ENCODE measurements at regions not wholly inside any gene's neighbourhood (a gene's known extent, or its start where the extent isn't known, plus 50 kb on each side); places are given as distances from the start of the nearest gene placed in this dataset.
A peak's percentile ranks its signal among the peaks of the same experiment; 100 is the strongest.
"Not testable (repeated sequence)": the region's sequence is repeated elsewhere in the genome, so short reads cannot be mapped to it uniquely, and the experiment has no call there.

DNA sequence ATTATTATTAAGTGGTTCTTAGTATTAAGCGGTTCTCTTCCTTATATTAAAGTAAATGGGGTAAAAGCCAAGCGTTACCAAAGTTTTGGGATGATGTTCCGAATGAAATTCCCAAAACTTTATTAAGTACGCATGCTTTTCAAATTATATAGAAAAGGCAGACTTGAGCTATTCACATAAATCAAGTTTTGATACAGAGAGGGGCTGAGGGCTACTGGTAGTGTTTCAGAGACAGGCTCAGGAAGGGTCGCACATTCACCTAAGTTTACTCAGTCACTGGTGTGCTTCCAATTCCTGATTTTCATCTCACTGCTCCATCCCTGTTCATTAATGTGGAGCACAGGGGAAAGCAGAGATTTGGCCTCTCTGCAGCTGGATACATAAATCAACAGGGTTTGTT is 652.2 kb downstream of the QKI start:
- DNase-seq (ENCODE audit: low read depth in 4 of 4, low spot score in 3 of 4), result no peak

DNA sequence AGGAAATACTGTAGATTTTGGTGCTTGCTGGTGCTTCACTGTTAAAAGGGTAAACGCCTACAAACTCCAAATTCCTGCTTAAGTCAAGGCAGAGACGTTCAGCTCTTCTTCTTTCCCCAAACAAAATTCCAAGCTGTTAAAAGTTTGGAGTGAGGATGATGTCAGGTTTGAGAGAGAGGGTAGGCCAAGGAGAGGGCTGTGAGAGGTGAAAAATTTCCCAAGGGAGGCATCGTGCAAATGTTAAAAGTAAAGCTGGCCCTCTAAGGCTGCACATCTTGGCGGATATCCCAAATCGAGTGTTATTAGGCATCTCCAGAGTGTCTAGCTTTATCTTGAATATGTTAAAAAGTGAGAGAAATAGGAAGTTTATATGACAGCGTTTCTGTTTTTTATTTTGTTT is 651.8 kb downstream of the QKI start:
- DNase-seq (ENCODE audit: low read depth in 4 of 4, low spot score in 3 of 4), result no peak

DNA sequence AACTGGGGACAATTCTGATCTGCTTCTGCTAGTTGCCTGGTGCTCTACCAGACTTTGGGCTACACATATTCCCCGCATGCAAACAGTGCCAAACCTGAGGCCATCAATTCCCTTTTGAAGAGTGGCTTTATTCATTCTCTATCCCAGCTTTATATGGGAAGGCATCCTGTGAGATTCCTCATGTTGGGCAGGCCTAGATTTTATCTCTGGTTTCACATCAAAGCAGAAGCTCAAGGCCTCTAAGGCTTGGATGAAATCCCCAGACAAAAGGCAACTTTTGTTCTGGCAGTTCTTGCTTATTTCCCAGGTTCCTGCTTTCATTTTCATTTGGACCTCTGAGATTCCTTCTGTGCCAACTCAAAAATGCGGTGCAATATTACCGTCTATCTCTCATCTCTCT is 648.8 kb downstream of the QKI start:
- DNase-seq (ENCODE audit: low read depth in 4 of 4, low spot score in 3 of 4), result no peak

DNA sequence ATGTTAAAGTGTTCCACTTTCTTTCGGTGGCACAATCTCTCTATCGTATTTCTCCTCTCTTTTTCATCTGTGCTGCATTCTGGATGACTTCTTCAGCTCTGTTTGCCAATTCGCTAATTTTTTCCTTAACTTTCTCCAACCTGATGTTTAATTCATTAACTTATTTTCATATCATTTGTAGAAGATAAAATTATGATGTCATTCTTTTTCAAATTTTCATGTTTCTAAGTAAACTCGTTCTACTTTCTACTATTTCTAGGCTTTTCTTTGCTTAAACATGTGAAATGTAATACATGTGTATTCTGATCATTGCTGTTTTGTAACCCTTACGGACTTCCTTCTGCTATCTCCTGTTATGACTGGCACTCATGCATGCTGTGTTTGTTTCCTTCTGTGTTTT is 648.4 kb downstream of the QKI start:
- DNase-seq (ENCODE audit: low read depth in 4 of 4, low spot score in 3 of 4), result no peak

DNA sequence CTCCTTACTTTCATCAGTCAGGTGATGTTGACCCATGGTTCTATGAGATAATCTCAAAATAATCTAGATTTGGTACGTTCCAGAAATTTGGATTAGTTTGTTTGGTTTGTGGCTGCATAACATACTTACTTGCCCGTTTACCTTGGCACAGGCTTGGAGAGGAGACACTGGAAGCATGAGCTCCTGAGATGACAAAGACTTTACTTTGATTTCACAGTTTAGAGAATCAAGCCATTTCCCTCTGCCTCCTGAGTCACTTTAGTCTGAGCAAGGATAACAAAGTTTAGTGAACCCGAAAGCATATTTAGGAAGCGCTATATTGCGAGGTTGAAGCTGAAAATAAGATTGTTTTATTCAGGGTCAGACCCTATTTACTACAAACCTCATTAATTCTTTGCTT is 643.4 kb downstream of the QKI start:
- DNase-seq (ENCODE audit: low read depth in 4 of 4, low spot score in 3 of 4), result no peak

DNA sequence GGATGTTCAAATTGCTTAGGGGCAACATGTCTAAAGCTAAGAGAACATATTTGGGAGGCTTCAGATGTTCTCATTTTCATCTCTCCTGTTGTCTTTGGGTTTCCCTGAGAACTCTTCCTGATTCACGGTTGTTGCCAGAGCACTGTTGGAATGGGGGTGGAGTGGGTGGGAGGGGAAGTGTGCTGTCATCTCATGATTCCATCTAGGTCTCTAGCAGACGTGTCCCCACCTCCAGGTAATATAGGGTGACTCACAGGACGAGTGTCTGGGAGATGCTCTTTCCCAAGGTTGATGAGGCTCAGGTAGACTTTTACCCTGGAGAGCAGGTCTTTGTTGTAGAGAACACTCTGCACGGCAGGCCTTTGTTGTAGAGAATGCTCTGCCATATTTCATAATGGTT is 636.9 kb downstream of the QKI start:
- no peak for DNase-seq (ENCODE audit: low read depth in 4 of 4, low spot score in 3 of 4)

DNA sequence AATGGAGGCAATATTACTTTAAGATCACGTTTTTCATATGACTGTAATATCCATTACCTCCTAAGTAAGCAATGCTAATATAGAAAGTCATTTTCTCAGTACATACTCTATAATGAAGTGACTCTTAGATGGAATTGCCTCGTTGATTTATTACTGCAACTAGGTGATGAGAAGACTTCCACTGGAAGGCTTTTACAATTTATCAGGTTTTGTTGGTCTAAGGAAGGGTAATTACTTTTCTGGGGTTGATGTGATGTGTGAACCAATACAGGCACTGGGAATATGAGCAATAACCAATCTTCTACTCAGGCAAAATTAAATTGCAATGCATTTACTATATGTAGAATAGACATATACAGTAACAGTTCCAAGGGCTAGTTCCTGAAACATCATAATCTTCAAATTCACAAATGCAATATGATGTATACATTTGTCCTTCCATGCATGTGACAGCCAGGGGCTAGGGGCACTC is 635.0 kb downstream of the QKI start:
- no peak for DNase-seq (ENCODE audit: low read depth in 4 of 4, low spot score in 3 of 4)

DNA sequence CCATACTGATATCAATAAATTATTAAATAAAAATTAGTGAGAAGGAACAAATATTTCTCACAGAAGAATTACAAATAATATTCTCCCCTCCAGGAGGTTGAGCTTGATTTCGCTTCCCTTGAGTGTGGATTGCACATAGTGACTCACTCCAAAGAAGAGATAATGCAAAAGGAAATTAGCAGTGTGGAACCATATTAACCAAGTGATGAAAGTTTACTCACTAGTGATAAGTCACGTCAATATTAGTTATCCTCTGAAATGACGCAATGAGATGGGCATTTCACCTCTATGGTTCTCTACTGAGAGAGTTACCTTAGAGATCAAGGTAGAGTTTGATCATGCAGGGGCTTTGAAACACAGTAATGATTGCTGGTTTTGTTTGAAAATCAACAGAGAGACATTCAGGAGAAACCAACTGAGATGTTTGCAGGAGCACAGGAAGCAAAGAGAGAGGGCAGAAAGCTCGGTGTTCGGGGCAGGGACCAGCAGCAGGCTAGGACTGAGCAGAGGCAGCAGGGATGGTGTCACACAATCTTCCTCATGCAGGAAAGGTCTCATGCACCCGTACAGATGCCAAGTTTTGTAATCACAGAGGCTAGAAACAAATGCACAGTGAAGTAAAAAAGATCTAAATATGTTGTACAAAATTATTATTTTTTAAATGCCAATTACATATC is 634.5 kb downstream of the QKI start:
- DNase-seq (ENCODE audit: low read depth in 4 of 4, low spot score in 3 of 4), result no peak

DNA sequence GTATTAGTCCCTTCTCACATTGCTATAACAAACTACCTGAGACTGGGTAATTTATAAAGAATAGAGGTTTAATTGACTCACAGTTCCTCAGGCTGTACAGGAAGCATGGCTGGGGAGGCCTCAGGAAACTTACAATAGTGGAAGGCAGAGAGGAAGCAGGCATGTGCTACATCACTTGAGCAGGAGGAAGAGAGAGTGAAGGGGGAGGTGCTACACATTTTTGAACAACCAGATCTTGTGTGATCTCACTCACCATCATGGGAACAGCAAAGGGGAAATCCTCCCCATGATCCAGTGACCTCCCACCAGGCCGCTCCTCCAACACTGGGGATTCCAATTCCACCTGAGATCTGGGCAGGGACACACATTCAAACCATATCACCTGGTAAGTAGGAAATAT is 630.6 kb downstream of the QKI start:
- DNase-seq (ENCODE audit: low read depth in 4 of 4, low spot score in 3 of 4), result no peak

DNA sequence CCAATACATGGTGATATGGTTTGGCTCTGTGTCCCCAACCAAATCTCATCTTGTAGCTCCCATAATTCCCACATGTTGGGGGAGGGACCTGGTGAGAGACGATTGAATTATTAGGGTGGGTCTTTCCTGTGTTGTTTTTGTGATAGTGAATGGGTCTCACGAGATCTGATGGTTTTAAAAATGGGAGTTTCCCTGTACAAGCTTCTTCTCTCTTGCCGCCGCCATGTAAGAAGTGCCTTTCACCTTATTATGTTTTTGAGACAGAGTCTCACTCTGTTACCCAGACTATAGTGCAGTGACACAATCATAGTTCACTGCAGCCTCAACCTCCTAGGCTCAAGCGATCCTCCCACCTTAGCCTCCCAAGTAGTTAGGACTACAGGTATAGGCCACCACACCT is 629.1 kb downstream of the QKI start:
- DNase-seq (ENCODE audit: low read depth in 4 of 4, low spot score in 3 of 4), result not testable (repeated sequence)

DNA sequence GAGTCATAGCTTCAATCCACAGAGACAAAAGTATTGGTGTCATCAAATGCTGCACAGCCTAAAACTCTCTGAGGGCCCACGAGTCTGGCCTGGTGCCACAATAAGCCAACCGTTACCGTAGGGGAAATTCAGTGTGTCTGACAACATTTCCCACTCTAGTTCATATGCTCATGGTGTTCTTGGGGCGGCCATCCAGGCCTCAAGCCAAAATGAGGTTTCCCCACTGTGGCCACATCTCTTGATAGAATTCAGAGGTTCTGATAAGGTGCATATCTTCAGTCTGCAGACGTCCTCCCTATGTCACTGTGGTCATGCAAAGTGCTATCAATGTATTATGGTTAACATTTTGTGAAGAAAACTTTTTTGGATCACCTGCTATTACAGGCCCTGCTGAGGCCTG is 627.7 kb downstream of the QKI start:
- DNase-seq (ENCODE audit: low read depth in 4 of 4, low spot score in 3 of 4), result no peak

DNA sequence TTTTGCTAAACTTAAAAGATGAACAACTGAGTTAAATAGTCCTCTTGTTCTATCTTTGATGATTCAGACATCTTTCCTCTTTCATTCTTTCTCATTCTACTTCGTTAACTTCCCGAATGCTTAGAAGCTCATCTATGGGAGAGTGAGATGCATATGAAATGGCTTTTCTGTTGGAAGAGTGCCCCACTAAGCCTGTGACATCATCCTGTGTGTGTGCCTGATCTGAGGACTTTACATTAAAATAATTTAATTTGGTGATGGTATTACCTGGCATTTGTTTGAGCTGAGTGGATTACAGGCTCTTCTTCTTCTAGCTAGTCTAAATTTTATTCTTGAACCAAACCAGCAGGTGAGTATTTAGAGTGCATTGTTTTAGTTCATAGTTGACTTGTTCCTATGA is 626.5 kb downstream of the QKI start:
- DNase-seq (ENCODE audit: low read depth in 4 of 4, low spot score in 3 of 4), result no peak

DNA sequence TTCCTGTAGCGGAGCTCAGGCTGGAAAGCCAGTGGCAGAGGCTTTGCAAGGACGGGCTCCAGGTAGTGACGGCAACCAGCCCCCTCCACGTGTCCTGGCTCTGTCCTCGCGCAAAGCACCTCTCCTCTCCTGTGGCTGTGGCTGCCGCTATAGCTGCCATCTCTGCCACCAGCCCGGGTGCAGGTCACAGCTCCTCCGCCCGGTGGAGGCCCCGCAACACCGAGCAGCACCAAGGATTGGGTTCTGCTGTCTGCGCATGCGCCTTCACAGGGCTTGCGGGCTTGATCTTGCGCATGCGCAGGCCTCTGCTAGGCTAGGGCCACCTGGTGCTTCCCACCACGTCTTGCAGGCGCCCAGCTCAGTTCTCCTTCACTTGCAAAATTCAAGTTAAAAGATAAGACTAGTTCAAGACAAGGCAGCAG is 625.4 kb downstream of the QKI start:
- peak in 1 of 4 donors; percentile 22 for DNase-seq (ENCODE audit: low read depth in 4 of 4, low spot score in 3 of 4)

DNA sequence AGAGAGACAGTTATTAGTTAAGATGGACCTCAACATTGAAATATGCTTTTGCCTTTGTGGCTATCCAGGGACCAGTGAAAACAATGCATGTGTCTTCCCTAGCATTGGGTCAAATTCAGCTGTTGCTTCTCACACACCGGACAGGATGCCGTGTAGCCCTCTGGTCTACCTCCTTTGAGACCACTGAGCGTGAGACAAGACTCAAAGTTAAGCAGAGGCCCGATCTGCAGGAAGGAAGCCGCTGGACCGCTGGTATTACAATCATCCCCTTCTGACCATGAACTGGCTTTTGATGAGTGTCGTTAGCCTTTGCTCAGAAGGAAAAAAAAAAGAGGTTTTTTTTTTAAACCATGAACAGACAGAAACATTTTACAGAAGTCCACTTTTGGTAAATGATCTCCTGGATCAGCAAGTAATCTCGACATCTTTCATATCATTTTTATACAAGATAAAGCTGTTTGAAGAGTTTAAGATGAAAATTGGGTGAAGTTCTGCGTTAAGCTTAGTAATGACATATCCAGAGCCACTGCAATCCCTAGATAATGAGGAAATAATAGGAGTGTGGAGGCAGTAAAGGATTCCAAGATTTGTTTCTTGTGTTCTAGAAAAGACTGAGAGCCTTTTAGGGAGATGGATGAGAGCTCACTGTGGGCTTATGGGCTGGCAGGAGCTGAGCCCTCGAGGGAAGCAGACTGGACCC is 622.8 kb downstream of the QKI start:
- no peak for DNase-seq (ENCODE audit: low read depth in 4 of 4, low spot score in 3 of 4)

DNA sequence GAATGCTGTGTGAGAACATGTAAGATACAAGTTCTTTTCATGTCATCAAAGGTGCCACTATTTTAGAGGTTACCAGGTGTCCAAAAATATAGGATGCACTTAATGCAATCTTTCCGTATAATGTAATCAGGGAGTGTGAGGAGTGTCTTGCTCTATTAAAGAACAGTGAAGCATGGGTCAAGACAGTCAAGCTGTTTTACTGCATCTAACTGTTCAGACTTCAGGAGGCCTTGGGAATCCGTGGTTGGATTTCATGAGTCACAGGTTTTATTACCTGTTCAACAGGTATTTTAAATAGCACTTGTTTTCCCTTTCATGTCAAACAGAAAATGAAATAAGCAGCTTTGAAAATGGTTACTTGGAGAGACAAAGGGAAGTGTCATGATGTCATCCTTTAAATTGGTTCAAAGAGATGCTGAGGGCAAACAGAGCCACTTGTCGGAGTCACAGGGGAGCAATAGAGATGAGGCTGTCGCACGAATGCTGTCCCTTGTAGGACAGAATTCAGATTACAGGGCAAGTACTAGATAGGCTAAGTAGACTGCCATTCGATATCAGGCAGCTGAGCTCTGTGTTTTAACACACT is 621.5 kb downstream of the QKI start:
- no peak for DNase-seq (ENCODE audit: low read depth in 4 of 4, low spot score in 3 of 4)

DNA sequence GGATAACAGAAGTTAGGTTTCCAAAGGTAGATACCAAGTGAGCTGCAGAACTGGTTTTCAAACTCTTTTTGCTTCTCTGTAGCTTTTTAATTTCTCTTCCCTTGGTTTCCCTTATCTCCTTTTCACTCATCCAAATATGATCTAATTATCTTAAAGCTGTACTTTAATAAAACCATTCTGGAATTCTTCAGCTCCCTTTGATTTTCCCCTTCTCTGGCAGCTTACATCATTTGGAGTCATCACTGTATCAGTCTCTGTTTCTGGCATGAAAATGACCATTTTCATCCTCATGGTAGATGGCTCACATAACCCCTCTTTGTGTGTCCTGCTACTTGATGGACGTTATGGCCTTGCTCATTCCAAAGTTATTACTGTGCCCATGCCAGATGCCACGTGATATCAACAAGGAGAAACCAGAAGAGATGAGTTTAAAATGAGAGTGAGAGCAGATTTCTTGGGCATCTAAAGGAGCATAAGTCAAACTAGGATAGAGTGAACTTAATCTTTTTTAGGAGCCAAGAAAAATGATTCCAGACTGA is 620.2 kb downstream of the QKI start:
- no peak for DNase-seq (ENCODE audit: low read depth in 4 of 4, low spot score in 3 of 4)

DNA sequence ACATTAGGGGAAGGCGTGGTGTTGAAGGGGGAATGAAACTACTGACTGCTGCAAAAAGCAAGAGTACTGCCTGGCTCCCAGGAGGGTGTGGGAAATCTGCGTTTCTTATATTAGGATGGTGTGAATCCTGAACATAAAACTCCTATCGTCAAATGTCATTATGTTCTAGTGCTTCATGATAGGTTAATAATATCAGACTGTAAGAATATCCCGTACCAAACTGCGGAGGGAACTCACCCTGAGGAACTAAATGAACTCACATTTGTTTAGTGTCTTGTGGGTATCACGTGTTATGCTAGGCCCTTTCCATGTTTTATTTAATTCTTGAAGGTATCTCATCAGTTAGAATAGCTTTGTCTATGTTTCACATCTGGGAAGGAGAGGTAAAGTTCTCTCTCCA is 610.7 kb downstream of the QKI start:
- no peak for DNase-seq (ENCODE audit: low read depth in 4 of 4, low spot score in 3 of 4)

DNA sequence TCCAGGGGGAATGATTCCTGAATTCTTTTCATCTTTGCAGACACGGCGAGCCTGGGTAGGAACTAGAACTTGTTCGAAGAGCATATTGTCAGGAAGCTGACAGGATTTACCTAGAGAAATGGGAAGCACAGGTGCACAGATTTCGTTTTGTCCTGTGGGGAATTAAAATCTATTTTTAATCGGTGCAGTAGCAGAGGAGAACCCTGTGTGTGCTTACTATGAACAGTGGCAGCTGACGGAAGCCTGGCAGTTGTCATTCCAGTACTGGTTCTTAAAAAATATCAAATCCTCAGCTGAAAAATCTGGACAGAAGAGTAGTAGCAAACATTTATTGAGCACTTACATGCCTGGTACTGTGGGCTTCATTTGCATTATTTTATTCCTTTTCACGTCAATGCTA is 609.0 kb downstream of the QKI start:
- no peak for DNase-seq (ENCODE audit: low read depth in 4 of 4, low spot score in 3 of 4)

DNA sequence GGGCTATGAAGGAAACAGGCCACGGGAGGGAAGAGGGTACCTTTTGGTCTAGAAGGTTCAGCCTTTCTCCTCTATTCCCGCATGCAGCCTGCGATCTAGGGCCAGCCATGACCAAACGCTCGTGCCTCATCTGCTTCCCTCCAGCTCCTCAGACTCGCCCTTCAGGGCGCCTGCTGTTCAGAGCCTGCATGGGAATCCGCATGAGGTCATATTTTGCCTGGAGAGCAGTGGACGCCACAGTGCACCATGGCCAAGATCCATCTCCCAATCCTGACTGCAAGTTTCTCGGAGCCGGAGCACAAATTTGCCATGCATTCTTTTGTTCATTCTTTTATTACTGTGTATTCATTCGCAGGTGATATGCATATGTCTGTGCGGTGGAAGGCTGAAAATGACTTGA is 608.1 kb downstream of the QKI start:
- DNase-seq (ENCODE audit: low read depth in 4 of 4, low spot score in 3 of 4), result no peak

DNA sequence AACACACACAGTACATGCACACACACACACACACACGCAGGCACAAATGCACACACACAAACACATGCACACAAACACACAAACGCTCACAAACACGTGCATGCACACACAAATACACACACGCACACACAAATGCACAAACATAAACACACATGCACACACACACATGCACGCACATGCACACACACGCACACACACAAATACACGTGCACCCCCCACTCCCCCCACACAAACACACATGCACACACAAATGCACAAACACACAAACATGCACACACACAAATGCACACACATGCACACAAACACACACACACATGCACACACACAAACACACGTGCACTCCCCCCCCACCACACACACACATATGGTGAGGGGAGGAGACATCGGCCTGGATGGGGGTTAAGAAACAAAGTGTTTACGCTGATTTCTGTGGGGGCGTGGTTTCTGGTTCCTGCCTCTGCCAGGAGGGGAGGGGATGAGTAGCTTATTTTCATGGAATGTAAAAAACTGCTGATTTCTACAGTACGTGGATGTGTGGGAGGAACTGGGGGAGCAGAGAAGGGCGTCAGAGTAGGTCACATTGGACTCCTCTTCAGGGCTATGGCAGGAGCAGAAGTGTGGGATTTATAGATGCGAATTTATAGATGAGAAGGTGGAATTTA is 607.2 kb downstream of the QKI start:
- DNase-seq (ENCODE audit: low read depth in 4 of 4, low spot score in 3 of 4), result peak in 1 of 4 donors; percentile 14

DNA sequence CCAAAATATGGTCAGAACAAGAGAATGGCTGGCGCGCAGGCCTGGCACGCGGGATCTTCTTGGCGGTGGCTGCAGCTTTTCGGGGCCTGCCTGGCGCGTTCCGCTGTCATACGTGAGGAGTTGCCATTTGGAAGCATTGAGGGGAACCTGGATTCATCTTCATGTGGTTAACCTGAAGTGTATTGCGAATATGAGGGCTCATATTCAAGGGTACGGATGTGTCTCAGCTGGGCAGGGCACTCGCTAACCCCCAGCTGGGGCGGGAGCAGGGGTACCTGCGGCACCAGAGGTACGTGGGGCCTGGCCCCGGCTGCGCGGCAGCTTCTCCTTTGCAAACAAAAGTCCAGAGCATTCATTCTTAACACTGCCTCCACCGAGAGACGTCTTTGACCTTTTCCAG is 605.6 kb downstream of the QKI start:
- DNase-seq (ENCODE audit: low read depth in 4 of 4, low spot score in 3 of 4), result no peak
